ENCODE measurements at regions not wholly inside any gene's neighbourhood (a gene's known extent, or its start where the extent isn't known, plus 50 kb on each side); places are given as distances from the start of the nearest gene placed in this dataset.

DNA sequence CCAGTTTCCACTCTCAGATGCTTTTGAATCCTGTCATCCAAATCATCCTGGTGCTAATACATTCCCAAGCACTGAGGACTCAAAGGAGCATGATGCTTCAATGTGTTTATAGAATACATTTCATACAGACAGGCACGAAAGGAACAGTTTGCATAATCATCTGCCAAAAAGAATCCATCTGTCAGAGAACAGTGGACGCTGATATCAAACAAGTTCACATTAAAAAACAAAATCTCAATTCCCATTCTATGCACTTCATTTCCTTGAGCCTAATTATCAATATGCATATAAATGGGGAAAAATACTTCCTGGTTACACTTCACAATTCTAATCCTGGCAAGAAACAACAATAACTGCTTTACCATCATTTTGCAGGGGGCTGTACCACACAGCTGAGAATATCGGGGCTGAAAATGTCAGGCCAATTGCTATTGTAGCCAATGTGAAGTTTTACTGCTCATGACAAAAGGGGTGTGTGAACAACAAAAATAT lies 125.5 kb upstream of the FAM174A start:
- Histone ChIP-seq H3K9me3 (ENCODE audit: control insufficient read depth, insufficient read depth, low read length) (no peaks in the 10 kb centered on the region), H4K20me1 (ENCODE audit: control insufficient read depth, insufficient read depth, low read depth, low read length) (no peaks in the 10 kb centered on the region), H3K36me3 (ENCODE audit: control insufficient read depth, low read length) (no peaks in the 10 kb centered on the region), H3K9me2 (replicated peaks; ENCODE audit: control insufficient read depth, low read length) (no peaks in the 10 kb centered on the region), H3K27me3 (ENCODE audit: control insufficient read depth, low read length) (no peaks in the 10 kb centered on the region; the same call in 1 of the 2 replicates), H3K4me3 (ENCODE audit: low read length) (no peak overlapping the region), H3K4me2 (ENCODE audit: low read length) (no peak overlapping the region), H3K27ac (ENCODE audit: low read depth, low read length) (no peak overlapping the region), H3K4me1 (ENCODE audit: control insufficient read depth, low read length) (no peaks in the 10 kb centered on the region), H3K79me2 (ENCODE audit: control insufficient read depth, low read length) (no peaks in the 10 kb centered on the region), H3F3A (ENCODE audit: control insufficient read depth, insufficient read depth) (no peaks in the 10 kb centered on the region)
- no peak for TF ChIP-seq EZH2phosphoT487 (IDR thresholded peaks at IDR 0.05; ENCODE audit: borderline replicate concordance, low read length)
- TF ChIP-seq, protein P1, sequence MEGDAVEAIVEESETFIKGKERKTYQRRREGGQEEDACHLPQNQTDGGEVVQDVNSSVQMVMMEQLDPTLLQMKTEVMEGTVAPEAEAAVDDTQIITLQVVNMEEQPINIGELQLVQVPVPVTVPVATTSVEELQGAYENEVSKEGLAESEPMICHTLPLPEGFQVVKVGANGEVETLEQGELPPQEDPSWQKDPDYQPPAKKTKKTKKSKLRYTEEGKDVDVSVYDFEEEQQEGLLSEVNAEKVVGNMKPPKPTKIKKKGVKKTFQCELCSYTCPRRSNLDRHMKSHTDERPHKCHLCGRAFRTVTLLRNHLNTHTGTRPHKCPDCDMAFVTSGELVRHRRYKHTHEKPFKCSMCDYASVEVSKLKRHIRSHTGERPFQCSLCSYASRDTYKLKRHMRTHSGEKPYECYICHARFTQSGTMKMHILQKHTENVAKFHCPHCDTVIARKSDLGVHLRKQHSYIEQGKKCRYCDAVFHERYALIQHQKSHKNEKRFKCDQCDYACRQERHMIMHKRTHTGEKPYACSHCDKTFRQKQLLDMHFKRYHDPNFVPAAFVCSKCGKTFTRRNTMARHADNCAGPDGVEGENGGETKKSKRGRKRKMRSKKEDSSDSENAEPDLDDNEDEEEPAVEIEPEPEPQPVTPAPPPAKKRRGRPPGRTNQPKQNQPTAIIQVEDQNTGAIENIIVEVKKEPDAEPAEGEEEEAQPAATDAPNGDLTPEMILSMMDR (IDR thresholded peaks at IDR 0.05; ENCODE audit: low read depth, low read length, poor library complexity, severe bottlenecking) = no peak

DNA sequence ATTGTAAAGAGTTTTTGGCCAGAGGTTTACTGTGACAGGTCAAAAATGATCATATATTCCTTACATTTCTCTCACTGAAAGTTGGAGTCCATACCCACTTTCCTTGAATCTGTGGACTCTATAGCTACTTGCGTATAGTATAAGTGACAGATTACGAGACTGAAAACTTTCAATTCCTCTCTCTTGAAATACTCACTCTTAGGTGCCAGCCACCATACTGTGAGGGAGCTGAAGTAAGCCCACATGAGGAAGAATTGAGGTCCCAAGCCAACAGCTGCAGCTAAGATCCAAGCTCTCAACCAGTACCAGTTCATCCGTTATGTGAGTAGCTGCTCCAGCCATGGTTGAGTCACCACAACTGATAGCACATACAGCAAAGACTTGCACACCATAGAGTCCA lies 128.1 kb upstream of the FAM174A start:
- Histone ChIP-seq H3K4me3 (ENCODE audit: low read length) (no peak overlapping the region), H3K4me2 (ENCODE audit: low read length) (no peak overlapping the region)

DNA sequence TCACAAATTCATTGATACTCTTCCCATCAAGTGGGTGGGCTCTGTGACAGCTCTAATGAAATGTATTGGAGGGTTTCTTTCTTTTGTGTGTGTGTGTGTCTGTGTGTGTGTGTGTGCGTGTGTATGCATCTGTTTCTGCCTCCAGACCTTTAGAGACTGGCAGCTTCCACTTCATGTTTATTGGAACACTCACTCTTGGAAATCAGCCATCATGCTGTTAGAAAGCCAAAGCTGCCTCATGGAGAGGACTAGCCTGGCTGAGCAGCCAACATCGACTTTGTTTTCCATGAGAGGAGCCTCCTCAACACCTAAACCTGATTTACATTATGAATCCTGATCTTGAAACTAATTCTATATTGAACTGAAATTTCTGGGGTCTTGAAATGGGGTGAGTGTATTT lies 128.5 kb upstream of the FAM174A start:
- Histone ChIP-seq H3K4me1 (ENCODE audit: control insufficient read depth, low read length) (no peaks in the 10 kb centered on the region), H3F3A (ENCODE audit: control insufficient read depth, insufficient read depth) (no peaks in the 10 kb centered on the region), H3K9me3 (ENCODE audit: control insufficient read depth, insufficient read depth, low read length) (no peaks in the 10 kb centered on the region), H4K20me1 (ENCODE audit: control insufficient read depth, insufficient read depth, low read depth, low read length) (no peaks in the 10 kb centered on the region), H3K27me3 (ENCODE audit: control insufficient read depth, low read length) (no peaks in the 10 kb centered on the region; the same call in 1 of the 2 replicates), H3K79me2 (ENCODE audit: control insufficient read depth, low read length) (no peaks in the 10 kb centered on the region), H3K4me2 (ENCODE audit: low read length) (no peak overlapping the region), H3K36me3 (ENCODE audit: control insufficient read depth, low read length) (no peaks in the 10 kb centered on the region), H3K9me2 (replicated peaks; ENCODE audit: control insufficient read depth, low read length) (no peaks in the 10 kb centered on the region), H3K4me3 (ENCODE audit: low read length) (no peak overlapping the region), H3K27ac (ENCODE audit: low read depth, low read length) (no peak overlapping the region)
- TF ChIP-seq EZH2phosphoT487 (IDR thresholded peaks at IDR 0.05; ENCODE audit: borderline replicate concordance, low read length) = no peak
- TF ChIP-seq, protein P1 (IDR thresholded peaks at IDR 0.05; ENCODE audit: low read depth, low read length, poor library complexity, severe bottlenecking) = no peak

More for the DNA sequence above, 128.1 kb upstream of the FAM174A start:
- H3K9me2 ChIP-seq (replicated peaks; ENCODE audit: control insufficient read depth, low read length) = no peaks in the 10 kb centered on the region
- no peaks in the 10 kb centered on the region for H4K20me1 ChIP-seq (ENCODE audit: control insufficient read depth, insufficient read depth, low read depth, low read length)
- no peaks in the 10 kb centered on the region for H3K36me3 ChIP-seq (ENCODE audit: control insufficient read depth, low read length)
- H3K27me3 ChIP-seq (ENCODE audit: control insufficient read depth, low read length) = no peaks in the 10 kb centered on the region; the same call in 1 of the 2 replicates
- no peak overlapping the region for H3K27ac ChIP-seq (ENCODE audit: low read depth, low read length)
- no peaks in the 10 kb centered on the region for H3K79me2 ChIP-seq (ENCODE audit: control insufficient read depth, low read length)
- no peaks in the 10 kb centered on the region for H3F3A ChIP-seq (ENCODE audit: control insufficient read depth, insufficient read depth)
- no peak for TF ChIP-seq EZH2phosphoT487 (IDR thresholded peaks at IDR 0.05; ENCODE audit: borderline replicate concordance, low read length)
- TF ChIP-seq, protein P1 (IDR thresholded peaks at IDR 0.05; ENCODE audit: low read depth, low read length, poor library complexity, severe bottlenecking) = no peak
- no peaks in the 10 kb centered on the region for H3K4me1 ChIP-seq (ENCODE audit: control insufficient read depth, low read length)
- H3K9me3 ChIP-seq (ENCODE audit: control insufficient read depth, insufficient read depth, low read length) = no peaks in the 10 kb centered on the region
